ENCODE measurements at regions not wholly inside any gene's neighbourhood (a gene's known extent, or its start where the extent isn't known, plus 50 kb on each side); places are given as distances from the start of the nearest gene placed in this dataset.
A peak's percentile ranks its signal among the peaks of the same experiment; 100 is the strongest.
"Not testable (repeated sequence)": the region's sequence is repeated elsewhere in the genome, so short reads cannot be mapped to it uniquely, and the experiment has no call there.

DNA sequence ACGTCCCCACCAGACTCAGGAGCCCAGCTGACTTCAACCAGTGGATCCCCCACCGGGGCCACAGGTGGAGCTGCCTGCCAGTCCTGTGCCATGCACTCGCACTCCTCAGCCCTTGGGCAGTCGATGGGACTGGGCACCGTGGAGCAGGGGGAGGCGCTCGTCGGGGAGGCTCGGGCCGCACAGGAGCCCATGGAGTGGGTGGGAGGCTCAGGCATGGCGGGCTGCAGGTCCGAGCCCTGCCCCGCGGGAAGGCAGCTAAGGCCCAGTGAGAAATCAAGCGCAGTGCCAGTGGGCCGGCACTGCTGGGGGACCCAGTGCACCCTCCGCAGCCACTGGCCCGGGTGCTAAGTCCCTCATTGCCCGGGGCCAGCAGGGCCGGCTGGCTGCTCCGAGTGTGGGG lies 52.3 kb upstream of the LRRC30 start:
- DNase-seq = not testable (repeated sequence)

DNA sequence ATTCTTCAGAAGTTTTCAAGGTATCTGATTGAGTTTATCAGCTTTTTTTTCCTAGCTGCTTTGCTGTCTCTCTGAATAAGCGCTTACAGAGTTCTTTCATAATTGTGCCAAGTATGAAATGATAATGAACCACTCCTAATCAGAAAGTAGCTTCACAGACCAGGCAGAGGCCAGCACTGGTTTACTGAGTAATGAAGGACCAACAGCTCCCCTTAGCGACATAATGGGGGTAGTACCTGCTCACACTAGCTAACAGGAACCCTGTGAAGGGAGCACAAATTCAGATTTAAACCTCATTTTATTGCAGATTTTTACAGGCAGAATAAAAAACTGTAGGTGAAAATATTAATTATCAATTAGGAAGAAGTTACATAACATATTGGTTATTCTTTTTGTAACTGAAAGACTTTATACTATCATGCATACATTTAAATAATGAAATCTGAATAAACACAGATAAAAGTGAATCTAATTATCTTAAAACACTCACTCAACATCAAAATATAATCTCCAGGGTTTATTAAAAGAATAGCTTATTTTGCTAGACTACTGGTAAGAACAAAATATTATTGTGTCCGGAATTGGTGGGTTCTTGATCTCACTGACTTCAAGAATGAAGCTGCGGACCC lies 53.7 kb upstream of the LRRC30 start:
- DNase-seq = peak; percentile 21

DNA sequence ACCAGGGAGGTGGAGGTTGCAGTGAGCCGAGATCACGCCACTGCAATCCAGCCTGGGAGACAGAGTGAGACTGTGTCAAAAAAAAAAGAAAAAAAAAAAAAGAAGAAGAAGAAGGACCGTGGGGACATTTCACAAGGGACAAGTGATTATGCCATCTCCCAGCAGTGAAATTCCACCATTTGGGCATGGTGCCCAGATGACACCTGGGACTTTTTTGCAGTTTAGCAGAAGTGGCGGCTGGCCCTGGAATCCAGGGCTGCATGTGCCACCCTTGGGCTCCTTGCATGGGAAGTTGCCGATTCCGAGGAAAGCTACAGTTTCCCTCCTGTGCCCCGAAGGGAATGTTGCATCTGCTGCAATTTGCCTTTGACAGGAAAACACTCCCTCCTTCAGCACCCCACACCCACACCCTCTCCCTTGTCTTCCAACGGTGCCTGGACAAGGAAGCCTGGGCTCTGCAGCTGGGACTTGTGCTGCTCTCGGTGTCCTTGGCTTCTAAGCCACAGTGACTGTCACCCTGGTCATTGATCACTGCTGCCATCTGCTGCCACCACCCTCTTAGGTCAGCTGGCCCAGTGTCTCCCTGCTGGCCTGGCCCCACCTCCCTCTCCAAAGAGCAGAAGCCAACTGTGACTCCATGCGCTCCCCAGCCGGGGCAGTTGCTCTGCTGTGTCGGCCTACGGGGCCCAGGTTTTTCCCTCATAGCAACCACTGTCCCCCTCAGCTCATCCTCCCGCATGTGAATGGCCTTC lies 56.4 kb upstream of the LRRC30 start:
- no peak for DNase-seq

- DNase-seq = no peak
These were observed 55.6 kb upstream of the LAMA1 start for GRCh38 chr18:7173216-7173615.

DNA sequence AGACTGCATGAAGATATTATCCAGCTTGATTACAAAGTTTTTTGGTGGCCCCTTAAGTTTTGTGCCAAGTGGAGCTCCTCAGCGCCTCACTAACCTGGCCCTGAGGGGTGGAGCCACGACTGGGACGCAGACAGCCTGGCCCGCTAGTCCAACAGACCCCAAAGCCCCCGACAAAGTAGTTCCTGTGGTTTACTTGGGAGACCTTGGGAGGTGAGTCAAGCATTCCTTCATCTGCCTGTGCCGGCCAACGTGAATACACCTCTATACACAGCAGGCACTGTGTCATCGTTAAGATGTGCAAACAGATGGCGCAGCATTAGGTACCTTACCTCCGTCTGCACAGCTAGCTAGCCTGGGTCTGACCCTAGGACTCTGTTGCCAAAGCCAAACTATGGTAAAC lies 55.0 kb upstream of the LAMA1 start:
- no peak for DNase-seq

DNA sequence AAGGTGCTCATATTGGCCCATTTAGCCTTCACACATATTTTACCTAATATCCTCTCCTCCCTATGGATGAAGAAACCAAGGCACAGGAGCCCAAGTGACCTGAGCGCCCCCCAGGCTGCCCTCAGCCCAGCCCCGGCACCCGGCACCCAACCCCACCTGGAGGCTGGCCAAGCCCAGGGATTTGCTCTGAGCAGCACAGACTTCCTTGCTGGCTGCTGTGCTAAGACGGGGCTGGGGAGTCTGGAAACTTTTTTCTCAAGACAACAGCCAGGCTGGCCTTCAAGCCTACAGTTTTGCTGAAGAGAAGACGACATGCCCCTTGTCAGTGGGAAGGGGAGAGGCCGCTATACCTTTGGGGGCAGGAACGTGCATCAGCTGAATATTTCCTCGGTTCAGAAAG lies 52.7 kb upstream of the LAMA1 start:
- DNase-seq = no peak

DNA sequence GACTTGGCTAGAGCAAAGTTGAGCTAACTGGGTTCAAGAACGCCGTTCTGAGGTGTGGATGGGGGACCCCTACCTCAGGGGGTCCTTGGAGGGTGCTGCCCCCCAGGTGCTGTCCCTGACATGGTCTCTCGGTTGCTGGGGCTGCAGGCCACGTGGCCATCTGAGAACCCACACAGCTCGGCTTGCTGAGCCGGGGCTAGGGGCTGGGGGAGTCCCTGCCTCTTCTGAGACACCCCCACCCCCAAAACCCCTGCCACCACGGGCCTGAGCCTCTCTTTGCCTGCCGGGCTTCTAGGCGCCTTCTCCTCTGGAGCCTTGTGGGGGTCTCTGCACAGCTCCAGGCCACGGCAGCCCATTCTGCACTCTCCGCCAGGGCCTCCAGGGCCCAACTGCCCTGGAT lies 52.0 kb upstream of the LAMA1 start:
- no peak for DNase-seq

DNA sequence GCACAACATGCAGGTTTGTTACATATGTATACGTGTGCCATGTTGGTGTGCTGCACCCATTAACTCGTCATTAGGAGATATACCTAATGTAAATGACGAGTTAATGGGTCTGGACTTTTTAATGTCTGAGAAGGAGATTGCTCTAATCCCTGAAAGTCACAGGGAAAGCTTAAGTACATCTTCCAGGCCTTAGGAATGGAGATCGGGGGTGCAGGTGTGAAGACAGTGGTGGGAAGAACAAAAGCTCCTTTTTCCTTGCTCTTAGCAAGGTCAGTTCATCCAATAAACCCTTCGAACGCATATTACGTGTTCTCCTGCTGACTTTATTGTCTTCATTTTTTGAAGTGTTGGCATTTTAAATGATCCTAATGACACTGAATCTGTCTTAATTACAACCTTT lies 50.8 kb upstream of the LAMA1 start:
- no peak for DNase-seq
